ENCODE measurements at regions not wholly inside any gene's neighbourhood (a gene's known extent, or its start where the extent isn't known, plus 50 kb on each side); places are given as distances from the start of the nearest gene placed in this dataset.

- DNase-seq: no peak
Observed at GRCh38 chr10:118102121-118102520, 55.4 kb upstream of the RAB11FIP2 start.

GRCh38 chr10:118101501-118101900 lies 54.8 kb upstream of the RAB11FIP2 start:
- DNase-seq: no peak

Measured in stimulated activated CD8-positive, alpha-beta memory T cell treated with anti-CD3 and anti-CD28 coated beads, Interleukin-4, amount 100 ng/mL, for 48 hours (primary cell).